ENCODE measurements at regions not wholly inside any gene's neighbourhood (a gene's known extent, or its start where the extent isn't known, plus 50 kb on each side); places are given as distances from the start of the nearest gene placed in this dataset.

DNA sequence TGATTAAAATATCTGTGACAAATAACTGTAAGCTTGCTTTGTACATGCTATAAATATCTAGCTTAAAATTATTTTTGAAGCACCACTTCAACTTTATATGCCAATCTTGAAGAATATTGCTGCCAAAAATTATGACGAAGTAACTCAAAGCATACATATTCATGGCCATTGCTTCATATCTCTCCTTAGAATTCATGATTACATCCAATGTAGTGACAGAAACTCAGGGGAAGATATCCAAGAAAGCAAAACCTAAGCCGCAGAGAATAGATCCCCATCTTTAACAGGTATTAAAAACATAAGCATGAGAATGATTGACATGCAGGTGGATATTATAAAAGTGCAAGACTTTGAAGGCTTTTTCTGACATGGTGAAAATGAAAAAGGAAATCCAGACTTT lies 100.8 kb upstream of the PLPPR1 start:
- no peak for TF ChIP-seq POLR2AphosphoS5 (IDR thresholded peaks at IDR 0.05; ENCODE audit: low read depth, low read length)
- TF ChIP-seq, protein P1, sequence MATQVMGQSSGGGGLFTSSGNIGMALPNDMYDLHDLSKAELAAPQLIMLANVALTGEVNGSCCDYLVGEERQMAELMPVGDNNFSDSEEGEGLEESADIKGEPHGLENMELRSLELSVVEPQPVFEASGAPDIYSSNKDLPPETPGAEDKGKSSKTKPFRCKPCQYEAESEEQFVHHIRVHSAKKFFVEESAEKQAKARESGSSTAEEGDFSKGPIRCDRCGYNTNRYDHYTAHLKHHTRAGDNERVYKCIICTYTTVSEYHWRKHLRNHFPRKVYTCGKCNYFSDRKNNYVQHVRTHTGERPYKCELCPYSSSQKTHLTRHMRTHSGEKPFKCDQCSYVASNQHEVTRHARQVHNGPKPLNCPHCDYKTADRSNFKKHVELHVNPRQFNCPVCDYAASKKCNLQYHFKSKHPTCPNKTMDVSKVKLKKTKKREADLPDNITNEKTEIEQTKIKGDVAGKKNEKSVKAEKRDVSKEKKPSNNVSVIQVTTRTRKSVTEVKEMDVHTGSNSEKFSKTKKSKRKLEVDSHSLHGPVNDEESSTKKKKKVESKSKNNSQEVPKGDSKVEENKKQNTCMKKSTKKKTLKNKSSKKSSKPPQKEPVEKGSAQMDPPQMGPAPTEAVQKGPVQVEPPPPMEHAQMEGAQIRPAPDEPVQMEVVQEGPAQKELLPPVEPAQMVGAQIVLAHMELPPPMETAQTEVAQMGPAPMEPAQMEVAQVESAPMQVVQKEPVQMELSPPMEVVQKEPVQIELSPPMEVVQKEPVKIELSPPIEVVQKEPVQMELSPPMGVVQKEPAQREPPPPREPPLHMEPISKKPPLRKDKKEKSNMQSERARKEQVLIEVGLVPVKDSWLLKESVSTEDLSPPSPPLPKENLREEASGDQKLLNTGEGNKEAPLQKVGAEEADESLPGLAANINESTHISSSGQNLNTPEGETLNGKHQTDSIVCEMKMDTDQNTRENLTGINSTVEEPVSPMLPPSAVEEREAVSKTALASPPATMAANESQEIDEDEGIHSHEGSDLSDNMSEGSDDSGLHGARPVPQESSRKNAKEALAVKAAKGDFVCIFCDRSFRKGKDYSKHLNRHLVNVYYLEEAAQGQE (IDR thresholded peaks at IDR 0.05; ENCODE audit: insufficient read depth in 1 of 2, low read depth in 2 of 2, low read length in 2 of 2) = no peak
